HG03342 (cell line): ENCODE measurements at regions not wholly inside any gene's neighbourhood (a gene's known extent, or its start where the extent isn't known, plus 50 kb on each side); places are given as distances from the start of the nearest gene placed in this dataset.
A peak's percentile ranks its signal among the peaks of the same experiment; 100 is the strongest.

Experiments used
- ATAC-seq: cut with Tn5 transposase; IDR thresholded peaks from one replicate; pipeline ENCODE4 v1.9.1; 2021; ENCODE audit warnings: mild to moderate bottlenecking, moderate library complexity; ENCODE audit not compliant: unreplicated experiment

GRCh38 chr3:193780397-193780796 is 187.4 kb downstream of the OPA1 start:
- ATAC-seq: no peak

DNA sequence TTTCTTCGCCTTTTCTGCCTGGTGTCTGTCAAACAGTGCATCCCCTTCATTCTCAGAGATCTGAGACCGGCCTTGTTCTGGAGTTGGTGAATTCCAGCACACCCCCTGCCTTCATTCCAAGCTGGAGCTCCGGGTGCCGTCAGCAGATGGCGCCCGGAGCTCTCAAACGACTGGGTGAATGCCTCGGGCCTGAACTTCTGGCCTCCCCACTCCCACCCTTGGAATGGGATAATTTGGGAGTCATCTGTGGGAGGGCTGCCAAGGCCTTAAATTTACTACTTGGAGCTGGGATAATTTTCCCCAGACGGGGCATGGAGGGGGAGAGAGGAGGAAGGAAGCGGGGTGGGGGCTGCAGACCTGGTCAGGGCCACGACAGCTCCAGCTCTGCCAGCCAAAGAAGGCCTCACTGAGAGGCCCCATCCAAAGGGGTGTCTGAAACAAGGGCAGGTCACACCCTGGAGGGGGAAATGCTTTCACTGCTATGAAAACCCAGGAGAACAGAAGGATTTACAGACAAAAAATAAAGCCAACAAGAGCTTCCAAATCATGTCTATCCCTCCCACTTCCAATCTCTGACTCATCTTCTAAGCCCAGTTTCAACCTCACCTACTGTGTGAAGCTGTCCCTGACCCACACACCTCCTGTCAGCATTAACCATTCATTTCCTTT is 187.9 kb downstream of the OPA1 start:
- no peak for ATAC-seq

GRCh38 chr3:193782276-193782647 is 189.3 kb downstream of the OPA1 start:
- ATAC-seq: no peak

DNA sequence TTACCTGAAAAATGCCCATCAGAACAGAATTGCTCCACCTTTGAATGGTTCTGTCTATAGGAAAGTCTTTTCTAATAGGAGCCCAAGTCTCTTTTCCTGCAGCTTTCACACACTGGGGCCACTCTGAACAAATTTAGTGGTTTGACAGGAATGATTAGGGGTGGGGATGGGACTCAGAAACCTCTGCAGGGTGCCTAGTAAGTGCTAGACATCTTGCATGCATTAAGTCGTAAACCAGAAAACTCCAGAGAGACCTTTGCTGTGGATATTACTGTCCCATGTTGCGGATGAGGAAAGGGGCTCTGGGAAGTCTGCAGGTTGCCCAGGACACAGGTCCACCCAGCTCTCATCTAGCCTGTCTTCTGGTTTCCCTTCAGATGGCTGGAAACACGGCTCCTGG is 189.7 kb downstream of the OPA1 start:
- ATAC-seq: no peak

- no peak for ATAC-seq
Observed at GRCh38 chr3:193783166-193783896, 190.3 kb downstream of the OPA1 start.

DNA sequence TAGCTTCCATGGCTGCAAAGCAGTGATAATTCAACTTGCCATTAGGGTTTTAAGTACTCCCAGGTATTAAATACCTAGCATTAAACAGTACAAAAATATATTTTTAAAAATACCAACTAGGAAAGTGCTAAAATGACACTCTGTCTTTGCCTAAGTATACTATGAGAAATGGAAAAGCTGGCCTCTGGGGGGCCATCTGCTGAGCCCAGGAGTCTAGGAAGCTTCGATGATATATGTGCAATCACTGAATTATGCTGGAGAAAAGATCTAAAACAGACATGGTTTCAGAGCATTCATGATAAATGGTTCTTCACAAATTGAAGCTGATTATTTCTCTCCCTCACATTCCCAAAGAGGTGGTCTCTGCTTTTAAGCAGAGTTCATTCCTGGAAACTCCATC is 191.8 kb downstream of the OPA1 start:
- ATAC-seq: no peak

GRCh38 chr3:193787496-193787870 is 194.5 kb downstream of the OPA1 start:
- no peak for ATAC-seq

DNA sequence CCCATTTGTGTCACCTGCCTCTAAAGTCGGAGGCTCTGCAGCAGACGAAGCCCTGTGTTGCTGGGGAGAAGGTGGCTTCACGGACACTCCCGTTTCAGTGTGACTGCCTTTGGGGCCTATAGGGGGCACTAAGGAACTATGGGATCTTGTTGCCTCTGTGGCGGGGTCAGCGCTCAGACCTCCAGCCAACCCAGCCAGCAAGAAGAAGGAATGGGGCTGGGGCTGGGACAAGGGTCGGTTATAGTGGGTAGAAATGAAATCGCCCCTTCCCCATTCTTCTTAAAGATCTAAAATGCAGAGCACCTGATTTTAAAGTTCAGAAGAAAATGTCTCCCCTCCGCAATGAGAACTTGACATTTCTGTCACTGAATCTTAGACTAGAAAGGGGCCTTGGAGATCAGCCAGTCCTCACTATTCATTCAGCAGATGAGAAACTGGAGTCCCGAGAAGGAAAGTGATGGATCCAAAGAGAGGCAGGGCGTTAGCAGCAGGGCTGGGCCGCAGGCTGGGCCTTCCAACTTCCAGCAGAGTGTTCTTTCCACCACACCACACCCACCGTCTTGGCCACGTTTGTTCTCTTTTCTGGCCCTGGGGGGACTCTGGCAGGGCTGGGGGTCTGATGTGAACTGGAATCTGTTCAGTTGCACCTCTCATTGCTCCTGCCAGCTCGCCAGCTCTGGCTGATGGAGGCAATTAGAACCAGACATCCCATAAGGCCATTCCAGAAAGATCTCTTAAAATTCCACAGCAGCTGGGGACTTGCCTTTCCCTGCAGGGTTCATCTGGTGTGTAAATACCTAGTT is 195.4 kb downstream of the OPA1 start:
- ATAC-seq: peak; percentile 82

GRCh38 chr3:193789455-193789854 is 196.4 kb downstream of the OPA1 start:
- ATAC-seq: no peak

- ATAC-seq: no peak
Observed at GRCh38 chr3:193790086-193790990, 197.3 kb downstream of the OPA1 start.

- ATAC-seq: no peak
Observed at GRCh38 chr3:193791041-193792032, 198.3 kb downstream of the OPA1 start.

DNA sequence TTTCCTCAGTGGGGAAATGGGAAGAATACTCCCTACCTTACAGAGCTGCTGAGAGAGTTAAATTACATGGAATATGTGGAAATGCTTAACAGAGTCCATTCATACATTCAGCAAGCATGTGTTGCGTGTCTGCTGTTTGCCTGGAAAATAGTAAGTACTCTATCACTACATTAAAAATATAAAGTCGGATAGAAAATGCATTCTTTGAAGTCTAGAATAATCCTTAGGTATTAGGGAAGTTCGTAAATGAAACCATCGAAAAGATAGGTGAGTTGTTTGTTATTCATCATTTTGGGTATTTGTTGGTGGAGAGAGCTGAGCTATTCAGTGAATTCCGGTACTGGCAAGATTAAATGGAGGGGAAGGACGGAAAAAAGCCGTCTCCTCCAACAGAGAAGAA is 200.1 kb downstream of the OPA1 start:
- ATAC-seq: no peak

DNA sequence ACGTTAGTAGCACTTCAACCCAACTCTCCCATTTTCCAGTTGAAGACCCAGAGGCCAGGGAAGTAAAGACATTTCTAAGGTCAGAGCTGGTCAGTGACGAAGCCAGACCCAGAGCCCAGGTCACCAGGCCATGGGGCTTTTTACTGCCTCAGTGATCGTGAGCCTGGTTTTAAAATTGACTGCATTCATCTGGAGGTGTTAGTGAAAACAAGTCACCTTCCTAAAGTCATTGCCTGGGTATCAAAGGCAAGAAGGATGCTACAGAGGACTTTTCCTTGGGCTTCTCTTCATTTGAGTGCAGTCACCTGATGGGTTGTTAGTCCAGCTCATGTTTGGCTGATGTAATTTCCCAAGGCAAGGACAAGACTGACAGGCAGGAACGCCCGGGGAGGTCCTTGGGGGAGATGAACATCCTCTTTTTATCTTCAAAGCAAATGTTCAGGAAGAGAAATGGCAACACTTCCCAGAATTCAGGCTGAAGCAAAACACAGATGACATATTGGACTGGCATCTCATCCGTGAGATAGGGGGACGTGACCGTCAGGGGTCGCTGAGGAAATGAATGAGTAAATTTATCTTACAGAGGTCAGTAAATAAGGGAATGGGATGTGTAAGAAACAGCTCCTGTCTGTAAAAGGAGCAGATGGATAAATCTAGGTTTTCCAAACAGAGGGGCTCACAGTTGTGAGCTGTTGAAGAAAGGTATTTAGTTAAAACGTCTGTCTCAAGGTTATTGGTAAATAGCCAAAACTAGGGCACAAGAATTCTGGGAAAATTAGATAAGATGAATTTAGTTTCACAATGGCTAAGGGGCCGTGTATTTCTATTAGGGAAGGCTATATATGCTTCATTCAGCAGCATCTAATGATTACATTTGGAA is 201.2 kb downstream of the OPA1 start:
- ATAC-seq: no peak

DNA sequence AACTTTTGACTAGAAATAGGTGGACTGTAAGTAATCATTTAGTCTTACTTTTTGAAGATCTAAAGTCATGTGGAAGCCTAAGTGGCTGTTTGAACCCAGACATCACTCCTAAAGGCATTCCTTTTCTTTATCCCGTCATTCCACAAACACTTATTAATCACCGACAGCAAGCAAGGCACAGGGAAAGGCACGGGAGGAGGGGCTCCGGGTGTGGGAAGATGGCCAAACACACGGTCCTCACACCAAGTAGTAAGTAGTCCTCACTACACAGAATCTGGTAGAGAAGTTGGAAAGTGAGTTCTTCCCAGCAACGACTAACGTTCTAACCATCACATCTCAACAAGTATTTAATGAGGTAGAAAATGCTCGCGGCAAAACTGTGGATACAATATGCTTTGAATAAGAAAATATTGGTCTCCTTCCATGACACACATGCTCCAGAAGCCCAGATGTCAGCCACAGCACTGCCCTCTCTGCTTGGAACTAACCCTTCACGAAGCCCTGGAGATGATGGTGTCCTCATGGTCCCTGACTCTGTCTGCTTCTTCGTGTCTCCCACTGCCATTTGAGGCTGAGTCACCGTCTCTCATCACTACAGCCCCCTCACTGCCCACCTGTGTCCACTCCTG is 202.2 kb downstream of the OPA1 start:
- ATAC-seq: no peak

DNA sequence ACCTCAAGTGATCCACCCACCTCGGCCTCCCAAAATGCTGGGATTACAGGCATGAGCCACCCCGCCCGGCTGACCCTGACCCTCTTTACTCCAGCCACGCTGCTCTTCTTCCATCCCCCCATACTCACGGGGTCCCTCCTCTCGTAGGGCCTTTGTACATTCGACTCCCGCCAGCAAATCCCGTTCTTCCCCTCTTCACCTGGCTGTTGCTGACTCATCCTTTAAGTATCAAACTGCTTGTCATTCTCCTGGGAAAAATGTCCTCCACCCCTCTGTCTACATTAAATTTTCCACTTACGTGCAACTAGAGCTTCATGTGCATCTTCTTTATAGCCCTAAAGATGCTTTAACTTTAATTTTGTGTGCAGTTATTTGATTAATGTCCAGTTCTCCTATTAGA is 203.1 kb downstream of the OPA1 start:
- no peak for ATAC-seq

- ATAC-seq: no peak
Observed at GRCh38 chr3:193797566-193797965, 204.6 kb downstream of the OPA1 start.

- no peak for ATAC-seq
Observed at GRCh38 chr3:193798051-193798450, 205.0 kb downstream of the OPA1 start.
